ENCODE measurements at regions not wholly inside any gene's neighbourhood (a gene's known extent, or its start where the extent isn't known, plus 50 kb on each side); places are given as distances from the start of the nearest gene placed in this dataset.

DNA sequence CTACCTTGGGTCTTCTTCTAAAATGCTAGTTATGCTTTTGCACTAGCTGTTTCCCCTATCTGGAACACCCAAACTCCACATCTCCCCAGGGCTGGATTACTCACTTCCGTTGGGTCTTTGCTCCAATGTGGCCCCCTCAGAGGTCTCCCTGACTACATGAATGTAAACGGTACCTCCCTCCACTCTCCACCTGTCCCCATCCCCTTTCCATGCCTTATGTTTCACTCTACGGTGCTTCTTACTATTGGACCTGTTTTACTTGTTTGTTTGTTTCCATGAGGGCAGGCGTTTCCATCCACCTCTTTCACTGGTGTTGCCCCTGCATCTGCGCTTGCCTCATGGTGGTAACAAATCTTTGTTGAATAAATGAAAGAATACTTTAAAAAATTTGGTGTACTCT is 256.4 kb downstream of the SNAPC1 start:
- Histone ChIP-seq H3K27me3 (ENCODE audit: control insufficient read depth in 4 of 4, insufficient read depth in 4 of 4, low read length in 3 of 4) (no peaks in the 10 kb centered on the region), H3K4me1 (ENCODE audit: control insufficient read depth in 4 of 4, insufficient read depth in 4 of 4, low read length in 3 of 4) (no peaks in the 10 kb centered on the region), H3K4me3 (ENCODE audit: low read depth in 1 of 3, low read length in 3 of 3) (no peak overlapping the region), H3K9me3 (ENCODE audit: control insufficient read depth in 4 of 4, low read length in 3 of 4) (no peaks in the 10 kb centered on the region), H3K9ac (ENCODE audit: low read depth in 1 of 2, low read length in 2 of 2) (no peak overlapping the region), H3K36me3 (ENCODE audit: control insufficient read depth in 4 of 4, insufficient read depth in 3 of 4, low read depth in 1 of 4, low read length in 3 of 4) (no peaks in the 10 kb centered on the region), H3K27ac (ENCODE audit: low read depth in 1 of 2, low read length in 2 of 2) (no peak overlapping the region)
- DNase-seq (ENCODE audit: low spot score): no peak
- TF ChIP-seq SP1 (IDR thresholded peaks at IDR 0.05) (no peak), JUND (IDR thresholded peaks at IDR 0.05) (no peak), RAD21 (IDR thresholded peaks at IDR 0.05) (no peak), GABPA (IDR thresholded peaks at IDR 0.05 in 1 of 2, conservative IDR thresholded peaks at IDR 0.05 in 1 of 2) (no peak), YY1 (IDR thresholded peaks at IDR 0.05) (no peak), TAF1 (conservative IDR thresholded peaks at IDR 0.05) (no peak), EGR1 (IDR thresholded peaks at IDR 0.05; ENCODE audit: low read depth in 2 of 2) (no peak), NR2F2 (IDR thresholded peaks at IDR 0.05) (no peak), RXRA (IDR thresholded peaks at IDR 0.05) (no peak), FOXA1 (IDR thresholded peaks at IDR 0.05) (no peak), FOXA2 (IDR thresholded peaks at IDR 0.05) (no peak), HNF4G (IDR thresholded peaks at IDR 0.05) (no peak), HNF4A (conservative IDR thresholded peaks at IDR 0.05) (no peak)
- TF ChIP-seq, protein P1, sequence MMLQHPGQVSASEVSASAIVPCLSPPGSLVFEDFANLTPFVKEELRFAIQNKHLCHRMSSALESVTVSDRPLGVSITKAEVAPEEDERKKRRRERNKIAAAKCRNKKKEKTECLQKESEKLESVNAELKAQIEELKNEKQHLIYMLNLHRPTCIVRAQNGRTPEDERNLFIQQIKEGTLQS (IDR thresholded peaks at IDR 0.05): no peak
- TF ChIP-seq, protein P2, sequence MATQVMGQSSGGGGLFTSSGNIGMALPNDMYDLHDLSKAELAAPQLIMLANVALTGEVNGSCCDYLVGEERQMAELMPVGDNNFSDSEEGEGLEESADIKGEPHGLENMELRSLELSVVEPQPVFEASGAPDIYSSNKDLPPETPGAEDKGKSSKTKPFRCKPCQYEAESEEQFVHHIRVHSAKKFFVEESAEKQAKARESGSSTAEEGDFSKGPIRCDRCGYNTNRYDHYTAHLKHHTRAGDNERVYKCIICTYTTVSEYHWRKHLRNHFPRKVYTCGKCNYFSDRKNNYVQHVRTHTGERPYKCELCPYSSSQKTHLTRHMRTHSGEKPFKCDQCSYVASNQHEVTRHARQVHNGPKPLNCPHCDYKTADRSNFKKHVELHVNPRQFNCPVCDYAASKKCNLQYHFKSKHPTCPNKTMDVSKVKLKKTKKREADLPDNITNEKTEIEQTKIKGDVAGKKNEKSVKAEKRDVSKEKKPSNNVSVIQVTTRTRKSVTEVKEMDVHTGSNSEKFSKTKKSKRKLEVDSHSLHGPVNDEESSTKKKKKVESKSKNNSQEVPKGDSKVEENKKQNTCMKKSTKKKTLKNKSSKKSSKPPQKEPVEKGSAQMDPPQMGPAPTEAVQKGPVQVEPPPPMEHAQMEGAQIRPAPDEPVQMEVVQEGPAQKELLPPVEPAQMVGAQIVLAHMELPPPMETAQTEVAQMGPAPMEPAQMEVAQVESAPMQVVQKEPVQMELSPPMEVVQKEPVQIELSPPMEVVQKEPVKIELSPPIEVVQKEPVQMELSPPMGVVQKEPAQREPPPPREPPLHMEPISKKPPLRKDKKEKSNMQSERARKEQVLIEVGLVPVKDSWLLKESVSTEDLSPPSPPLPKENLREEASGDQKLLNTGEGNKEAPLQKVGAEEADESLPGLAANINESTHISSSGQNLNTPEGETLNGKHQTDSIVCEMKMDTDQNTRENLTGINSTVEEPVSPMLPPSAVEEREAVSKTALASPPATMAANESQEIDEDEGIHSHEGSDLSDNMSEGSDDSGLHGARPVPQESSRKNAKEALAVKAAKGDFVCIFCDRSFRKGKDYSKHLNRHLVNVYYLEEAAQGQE (IDR thresholded peaks at IDR 0.05): no peak
- TF ChIP-seq, protein P3, sequence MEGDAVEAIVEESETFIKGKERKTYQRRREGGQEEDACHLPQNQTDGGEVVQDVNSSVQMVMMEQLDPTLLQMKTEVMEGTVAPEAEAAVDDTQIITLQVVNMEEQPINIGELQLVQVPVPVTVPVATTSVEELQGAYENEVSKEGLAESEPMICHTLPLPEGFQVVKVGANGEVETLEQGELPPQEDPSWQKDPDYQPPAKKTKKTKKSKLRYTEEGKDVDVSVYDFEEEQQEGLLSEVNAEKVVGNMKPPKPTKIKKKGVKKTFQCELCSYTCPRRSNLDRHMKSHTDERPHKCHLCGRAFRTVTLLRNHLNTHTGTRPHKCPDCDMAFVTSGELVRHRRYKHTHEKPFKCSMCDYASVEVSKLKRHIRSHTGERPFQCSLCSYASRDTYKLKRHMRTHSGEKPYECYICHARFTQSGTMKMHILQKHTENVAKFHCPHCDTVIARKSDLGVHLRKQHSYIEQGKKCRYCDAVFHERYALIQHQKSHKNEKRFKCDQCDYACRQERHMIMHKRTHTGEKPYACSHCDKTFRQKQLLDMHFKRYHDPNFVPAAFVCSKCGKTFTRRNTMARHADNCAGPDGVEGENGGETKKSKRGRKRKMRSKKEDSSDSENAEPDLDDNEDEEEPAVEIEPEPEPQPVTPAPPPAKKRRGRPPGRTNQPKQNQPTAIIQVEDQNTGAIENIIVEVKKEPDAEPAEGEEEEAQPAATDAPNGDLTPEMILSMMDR (IDR thresholded peaks at IDR 0.05; ENCODE audit: low read depth, low read length, missing input control): no peak
- TF ChIP-seq, protein P4, sequence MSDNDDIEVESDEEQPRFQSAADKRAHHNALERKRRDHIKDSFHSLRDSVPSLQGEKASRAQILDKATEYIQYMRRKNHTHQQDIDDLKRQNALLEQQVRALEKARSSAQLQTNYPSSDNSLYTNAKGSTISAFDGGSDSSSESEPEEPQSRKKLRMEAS (IDR thresholded peaks at IDR 0.05): no peak
- TF ChIP-seq, protein P5, sequence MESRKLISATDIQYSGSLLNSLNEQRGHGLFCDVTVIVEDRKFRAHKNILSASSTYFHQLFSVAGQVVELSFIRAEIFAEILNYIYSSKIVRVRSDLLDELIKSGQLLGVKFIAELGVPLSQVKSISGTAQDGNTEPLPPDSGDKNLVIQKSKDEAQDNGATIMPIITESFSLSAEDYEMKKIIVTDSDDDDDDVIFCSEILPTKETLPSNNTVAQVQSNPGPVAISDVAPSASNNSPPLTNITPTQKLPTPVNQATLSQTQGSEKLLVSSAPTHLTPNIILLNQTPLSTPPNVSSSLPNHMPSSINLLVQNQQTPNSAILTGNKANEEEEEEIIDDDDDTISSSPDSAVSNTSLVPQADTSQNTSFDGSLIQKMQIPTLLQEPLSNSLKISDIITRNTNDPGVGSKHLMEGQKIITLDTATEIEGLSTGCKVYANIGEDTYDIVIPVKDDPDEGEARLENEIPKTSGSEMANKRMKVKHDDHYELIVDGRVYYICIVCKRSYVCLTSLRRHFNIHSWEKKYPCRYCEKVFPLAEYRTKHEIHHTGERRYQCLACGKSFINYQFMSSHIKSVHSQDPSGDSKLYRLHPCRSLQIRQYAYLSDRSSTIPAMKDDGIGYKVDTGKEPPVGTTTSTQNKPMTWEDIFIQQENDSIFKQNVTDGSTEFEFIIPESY (IDR thresholded peaks at IDR 0.05): no peak
- WGBS: 74% methylated on average over 5 of the region's 5 CpGs
